Fibroblast of mammary gland (primary cell): ENCODE measurements at regions not wholly inside any gene's neighbourhood (a gene's known extent, or its start where the extent isn't known, plus 50 kb on each side); places are given as distances from the start of the nearest gene placed in this dataset.

Experiments
- DNase-seq: peaks from one replicate; pipeline ENCODE4 v3.0.0-alpha.2; 2010; ENCODE audit warnings: low read depth
- H3K4me3 ChIP-seq: 2 replicates; pipeline ENCODE4 v1.5.1; 2011; ENCODE audit warnings: low read depth, mild to moderate bottlenecking, low read length, moderate library complexity; ENCODE audit not compliant: control insufficient read depth
- CTCF ChIP-seq: conservative IDR thresholded peaks from 2 replicates; pipeline ENCODE4 v1.5.1; 2011; ENCODE audit warnings: low read depth, low read length, inconsistent platforms; ENCODE audit not compliant: control insufficient read depth, insufficient read depth

- TF ChIP-seq CTCF, result no peak
- DNase-seq, result no peak
- H3K4me3 ChIP-seq, result no peak overlapping the region
These were observed 167.8 kb downstream of the RAB28 start for GRCh38 chr4:13316354-13316753.

GRCh38 chr4:13313856-13314255 is 170.3 kb downstream of the RAB28 start:
- TF ChIP-seq CTCF, result no peak
- H3K4me3 ChIP-seq, result no peak overlapping the region

DNA sequence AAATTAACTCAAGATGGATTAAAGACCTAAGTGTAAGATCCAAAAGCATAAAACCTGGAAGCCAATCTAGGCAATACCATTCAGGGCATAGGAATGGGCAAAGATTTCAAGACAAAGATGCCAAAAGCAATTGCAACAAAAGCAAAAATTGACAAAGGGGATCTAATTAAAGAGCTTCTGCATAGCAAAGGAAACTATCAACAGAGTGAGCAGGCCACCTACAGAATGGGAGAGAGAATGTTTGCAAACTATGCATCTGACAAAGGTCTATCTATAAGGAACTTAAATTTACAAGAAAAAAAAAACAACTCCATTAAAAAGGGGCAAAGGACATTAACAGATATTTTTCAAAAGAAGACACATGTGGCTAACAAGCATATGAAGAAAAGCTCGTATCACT is 171.9 kb downstream of the RAB28 start:
- TF ChIP-seq CTCF, result no peak
- no peak overlapping the region for H3K4me3 ChIP-seq
- DNase-seq, result no peak

More at GRCh38 chr4:13313856-13314255, 170.3 kb downstream of the RAB28 start:
- DNase-seq, result peak; percentile 13

- no peak for TF ChIP-seq CTCF
- no peak overlapping the region for H3K4me3 ChIP-seq
- no peak for DNase-seq
These were observed 174.4 kb downstream of the RAB28 start for GRCh38 chr4:13309751-13310150.

GRCh38 chr4:13306356-13306755 is 177.8 kb downstream of the RAB28 start:
- no peak for TF ChIP-seq CTCF
- no peak for DNase-seq
- no peak overlapping the region for H3K4me3 ChIP-seq

DNA sequence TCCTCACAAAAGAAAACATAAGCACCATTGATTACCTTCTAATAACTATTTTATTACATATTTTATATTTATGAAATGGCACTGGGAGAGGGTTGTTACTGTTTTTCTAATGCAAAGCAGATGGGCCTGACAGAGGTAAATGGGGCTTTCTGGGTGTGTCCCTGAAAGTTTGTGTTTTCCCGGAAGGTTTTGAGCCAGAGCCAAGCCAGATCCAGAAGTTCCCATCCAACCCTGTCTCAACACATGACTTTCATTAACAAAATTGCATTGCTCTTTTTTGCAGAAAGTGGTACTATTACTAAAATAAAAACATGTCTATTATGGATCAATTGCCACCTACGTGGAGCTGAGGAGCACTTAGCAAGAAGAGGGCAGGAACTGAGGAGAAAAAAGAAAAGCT is 181.3 kb downstream of the RAB28 start:
- peak; percentile 71 for DNase-seq
- TF ChIP-seq CTCF, result no peak
- no peak overlapping the region for H3K4me3 ChIP-seq

GRCh38 chr4:13299343-13299742 is 184.8 kb downstream of the RAB28 start:
- TF ChIP-seq CTCF, result no peak
- DNase-seq, result no peak
- no peak overlapping the region for H3K4me3 ChIP-seq
